Neural cell (in vitro differentiated cells): ENCODE measurements at regions not wholly inside any gene's neighbourhood (a gene's known extent, or its start where the extent isn't known, plus 50 kb on each side); places are given as distances from the start of the nearest gene placed in this dataset.
A peak's percentile ranks its signal among the peaks of the same experiment; 100 is the strongest.

Source experiments
- H2AFZ ChIP-seq: fragments of 200-600, 300-800 bp; sonication (generic), shearing (Covaris generic); 2 replicates; pipeline ENCODE4 v1.6.0; 2014; ENCODE audit warnings: low read depth, mild to moderate bottlenecking, antibody characterized with exemption, low read length, moderate library complexity
- H3F3A ChIP-seq: fragments of 200-600 bp; shearing (Covaris generic); 2 replicates; pipeline ENCODE4 v1.6.1; 2016; ENCODE audit warnings: mild to moderate bottlenecking, moderate library complexity, mixed read lengths, antibody characterized with exemption, low read length; ENCODE audit not compliant: insufficient read depth, poor library complexity, severe bottlenecking
- H3K27ac ChIP-seq: fragments of 200-600, 300-800 bp; sonication (generic), shearing (Covaris generic); 2 replicates; pipeline ENCODE4 v1.5.1; 2014; ENCODE audit warnings: mild to moderate bottlenecking, low read length, moderate library complexity
- H3K27me3 ChIP-seq: fragments of 300-800, 200-600 bp; sonication (generic), shearing (Covaris generic); 2 replicates; pipeline ENCODE4 v1.6.0; 2014; ENCODE audit warnings: mild to moderate bottlenecking, low read depth, low read length, moderate library complexity; ENCODE audit not compliant: insufficient read depth
- H3K36me3 ChIP-seq: fragments of 300-800, 200-600 bp; sonication (generic), shearing (Covaris generic); 2 replicates; pipeline ENCODE4 v1.5.1; 2014; ENCODE audit warnings: mild to moderate bottlenecking, antibody characterized with exemption, low read length, moderate library complexity; ENCODE audit not compliant: insufficient read depth
- H3K4me2 ChIP-seq: fragments of 300-800, 200-600 bp; sonication (generic), shearing (Covaris generic); 2 replicates; pipeline ENCODE4 v1.6.0; 2014; ENCODE audit warnings: mild to moderate bottlenecking, low read length
- H3K4me3 ChIP-seq: fragments of 300-800, 200-600 bp; sonication (generic), shearing (Covaris generic); 2 replicates; pipeline ENCODE4 v1.5.1; 2014; ENCODE audit warnings: mild to moderate bottlenecking, low read length, moderate library complexity
- H3K79me2 ChIP-seq: fragments of 200-600 bp; shearing (Covaris generic); replicated peaks from 2 replicates; pipeline ENCODE4 v1.6.0; 2014; ENCODE audit warnings: mild to moderate bottlenecking, low read length, moderate library complexity; ENCODE audit not compliant: insufficient read depth
- H3K9ac ChIP-seq: fragments of 300-800, 200-600 bp; sonication (generic), shearing (Covaris generic); 2 replicates; pipeline ENCODE4 v1.6.1; 2016; ENCODE audit warnings: mild to moderate bottlenecking, low read length, mixed read lengths
- H3K9me2 ChIP-seq: fragments of 200-600 bp; shearing (Covaris generic); 2 replicates; pipeline ENCODE4 v1.6.1; 2016; ENCODE audit warnings: mild to moderate bottlenecking, low read length, mixed read lengths; ENCODE audit not compliant: insufficient read depth
- H3K9me3 ChIP-seq: fragments of 200-600, 300-800 bp; sonication (generic), shearing (Covaris generic); 2 replicates; pipeline ENCODE4 v1.6.1; 2016; ENCODE audit warnings: mild to moderate bottlenecking, mixed run types, low read length, moderate library complexity, mixed read lengths
- H4K20me1 ChIP-seq: fragments of 200-600 bp; shearing (Covaris generic); 2 replicates; pipeline ENCODE4 v1.6.1; 2016; ENCODE audit warnings: mild to moderate bottlenecking, mixed run types; ENCODE audit not compliant: insufficient read depth
- EP300 ChIP-seq: fragments of 450-650 bp; conservative IDR thresholded peaks from 2 replicates; pipeline ENCODE4 v1.6.1; 2014; ENCODE audit warnings: antibody characterized with exemption, mild to moderate bottlenecking, moderate library complexity; ENCODE audit not compliant: poor library complexity, severe bottlenecking
- EZH2 ChIP-seq: fragments of 200-600, 300-800 bp; shearing (Covaris generic), sonication (generic); IDR thresholded peaks from 2 replicates; pipeline ENCODE4 v1.6.1; 2014; ENCODE audit warnings: antibody characterized with exemption, low read length, borderline replicate concordance, mild to moderate bottlenecking; ENCODE audit not compliant: insufficient read depth, poor library complexity, severe bottlenecking
- MXI1 ChIP-seq: fragments of 450-650 bp; conservative IDR thresholded peaks from 2 replicates; pipeline ENCODE4 v1.6.1; 2014; ENCODE audit warnings: antibody characterized with exemption, mild to moderate bottlenecking; ENCODE audit not compliant: poor library complexity, severe bottlenecking
- POLR2AphosphoS5 ChIP-seq: IDR thresholded peaks from 2 replicates; pipeline ENCODE4 v1.6.1; 2012
- RAD21 ChIP-seq: fragments of 450-650 bp; conservative IDR thresholded peaks from 2 replicates; pipeline ENCODE4 v1.6.1; 2014; ENCODE audit warnings: antibody characterized with exemption, mild to moderate bottlenecking, moderate library complexity
- SMC3 ChIP-seq: fragments of 450-650 bp; conservative IDR thresholded peaks from 2 replicates; pipeline ENCODE4 v1.6.1; 2014; ENCODE audit warnings: antibody characterized with exemption, mild to moderate bottlenecking, moderate library complexity; ENCODE audit not compliant: poor library complexity
- TAF1 ChIP-seq: IDR thresholded peaks from 2 replicates; pipeline ENCODE4 v1.6.1; 2012; ENCODE audit warnings: low read depth
- TF ChIP-seq, protein P1 (sequence below): IDR thresholded peaks from 2 replicates; pipeline ENCODE4 v1.6.1; 2012; ENCODE audit warnings: borderline replicate concordance
- TF ChIP-seq, protein P2 (sequence below): fragments of 450-650 bp; IDR thresholded peaks from 2 replicates; pipeline ENCODE4 v1.5.1; 2014; ENCODE audit warnings: antibody characterized with exemption, mild to moderate bottlenecking, moderate library complexity; ENCODE audit not compliant: poor library complexity, severe bottlenecking

DNA sequence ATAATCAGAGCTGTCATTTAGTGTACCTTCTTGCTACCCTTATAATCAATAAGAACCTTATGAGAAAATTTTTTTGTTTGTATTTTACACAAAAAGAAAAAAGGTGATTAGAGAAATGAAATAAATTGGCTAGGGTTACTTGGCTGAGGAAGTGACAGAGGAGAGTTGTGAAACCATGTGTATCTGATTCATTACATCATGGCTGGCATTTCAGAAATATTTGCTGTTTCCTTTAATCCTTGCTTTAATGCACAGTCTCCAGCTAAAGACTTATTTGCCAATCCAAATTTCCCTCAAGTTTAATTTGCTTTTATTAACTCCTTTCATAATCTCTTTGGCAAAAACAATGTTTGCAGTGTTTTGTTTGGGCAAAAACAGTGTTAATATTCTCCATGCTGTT lies 543.1 kb downstream of the KIF4B start:
- H4K20me1 ChIP-seq = no peaks in the 10 kb centered on the region
- no peaks in the 10 kb centered on the region for H3F3A ChIP-seq
- H2AFZ ChIP-seq = no peak overlapping the region
- H3K79me2 ChIP-seq = no peaks in the 10 kb centered on the region
- no peak overlapping the region for H3K27ac ChIP-seq
- no peaks in the 10 kb centered on the region for H3K27me3 ChIP-seq
- TF ChIP-seq RAD21 (no peak), SMC3 (no peak), POLR2AphosphoS5 (no peak)
- TF ChIP-seq, protein P1, sequence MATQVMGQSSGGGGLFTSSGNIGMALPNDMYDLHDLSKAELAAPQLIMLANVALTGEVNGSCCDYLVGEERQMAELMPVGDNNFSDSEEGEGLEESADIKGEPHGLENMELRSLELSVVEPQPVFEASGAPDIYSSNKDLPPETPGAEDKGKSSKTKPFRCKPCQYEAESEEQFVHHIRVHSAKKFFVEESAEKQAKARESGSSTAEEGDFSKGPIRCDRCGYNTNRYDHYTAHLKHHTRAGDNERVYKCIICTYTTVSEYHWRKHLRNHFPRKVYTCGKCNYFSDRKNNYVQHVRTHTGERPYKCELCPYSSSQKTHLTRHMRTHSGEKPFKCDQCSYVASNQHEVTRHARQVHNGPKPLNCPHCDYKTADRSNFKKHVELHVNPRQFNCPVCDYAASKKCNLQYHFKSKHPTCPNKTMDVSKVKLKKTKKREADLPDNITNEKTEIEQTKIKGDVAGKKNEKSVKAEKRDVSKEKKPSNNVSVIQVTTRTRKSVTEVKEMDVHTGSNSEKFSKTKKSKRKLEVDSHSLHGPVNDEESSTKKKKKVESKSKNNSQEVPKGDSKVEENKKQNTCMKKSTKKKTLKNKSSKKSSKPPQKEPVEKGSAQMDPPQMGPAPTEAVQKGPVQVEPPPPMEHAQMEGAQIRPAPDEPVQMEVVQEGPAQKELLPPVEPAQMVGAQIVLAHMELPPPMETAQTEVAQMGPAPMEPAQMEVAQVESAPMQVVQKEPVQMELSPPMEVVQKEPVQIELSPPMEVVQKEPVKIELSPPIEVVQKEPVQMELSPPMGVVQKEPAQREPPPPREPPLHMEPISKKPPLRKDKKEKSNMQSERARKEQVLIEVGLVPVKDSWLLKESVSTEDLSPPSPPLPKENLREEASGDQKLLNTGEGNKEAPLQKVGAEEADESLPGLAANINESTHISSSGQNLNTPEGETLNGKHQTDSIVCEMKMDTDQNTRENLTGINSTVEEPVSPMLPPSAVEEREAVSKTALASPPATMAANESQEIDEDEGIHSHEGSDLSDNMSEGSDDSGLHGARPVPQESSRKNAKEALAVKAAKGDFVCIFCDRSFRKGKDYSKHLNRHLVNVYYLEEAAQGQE = no peak
- TF ChIP-seq, protein P2, sequence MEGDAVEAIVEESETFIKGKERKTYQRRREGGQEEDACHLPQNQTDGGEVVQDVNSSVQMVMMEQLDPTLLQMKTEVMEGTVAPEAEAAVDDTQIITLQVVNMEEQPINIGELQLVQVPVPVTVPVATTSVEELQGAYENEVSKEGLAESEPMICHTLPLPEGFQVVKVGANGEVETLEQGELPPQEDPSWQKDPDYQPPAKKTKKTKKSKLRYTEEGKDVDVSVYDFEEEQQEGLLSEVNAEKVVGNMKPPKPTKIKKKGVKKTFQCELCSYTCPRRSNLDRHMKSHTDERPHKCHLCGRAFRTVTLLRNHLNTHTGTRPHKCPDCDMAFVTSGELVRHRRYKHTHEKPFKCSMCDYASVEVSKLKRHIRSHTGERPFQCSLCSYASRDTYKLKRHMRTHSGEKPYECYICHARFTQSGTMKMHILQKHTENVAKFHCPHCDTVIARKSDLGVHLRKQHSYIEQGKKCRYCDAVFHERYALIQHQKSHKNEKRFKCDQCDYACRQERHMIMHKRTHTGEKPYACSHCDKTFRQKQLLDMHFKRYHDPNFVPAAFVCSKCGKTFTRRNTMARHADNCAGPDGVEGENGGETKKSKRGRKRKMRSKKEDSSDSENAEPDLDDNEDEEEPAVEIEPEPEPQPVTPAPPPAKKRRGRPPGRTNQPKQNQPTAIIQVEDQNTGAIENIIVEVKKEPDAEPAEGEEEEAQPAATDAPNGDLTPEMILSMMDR = no peak
- no peak overlapping the region for H3K9ac ChIP-seq
- no peaks in the 10 kb centered on the region for H3K9me2 ChIP-seq
- H3K4me3 ChIP-seq = no peak overlapping the region
- H3K36me3 ChIP-seq = no peaks in the 10 kb centered on the region
- H3K9me3 ChIP-seq = no peaks in the 10 kb centered on the region
- no peak overlapping the region for H3K4me2 ChIP-seq

DNA sequence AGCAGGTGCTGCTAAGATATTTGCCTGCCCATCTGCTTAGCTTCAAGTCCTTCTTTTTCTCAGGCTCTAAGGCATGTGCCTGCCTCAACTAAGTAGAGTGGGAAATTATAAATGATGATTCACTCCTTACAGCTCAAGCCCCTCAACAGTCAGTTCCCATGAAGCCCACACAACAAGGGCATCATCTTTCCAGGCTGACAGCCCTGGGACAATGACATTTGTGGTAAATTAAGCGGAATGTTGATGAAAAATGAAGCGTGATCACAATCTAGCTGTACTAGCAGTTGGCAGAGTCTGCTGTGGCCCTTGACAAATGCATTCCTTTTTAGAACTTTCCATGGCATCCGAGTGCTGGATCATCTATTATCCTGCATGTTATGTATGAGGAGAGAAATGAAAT lies 548.6 kb downstream of the KIF4B start:
- no peaks in the 10 kb centered on the region for H3K9me2 ChIP-seq
- H2AFZ ChIP-seq = no peak overlapping the region
- no peaks in the 10 kb centered on the region for H3F3A ChIP-seq
- H3K9me3 ChIP-seq = no peaks in the 10 kb centered on the region
- peak overlapping the region; percentile 16 for H3K4me2 ChIP-seq
- no peak overlapping the region for H3K4me3 ChIP-seq
- H3K27me3 ChIP-seq = no peaks in the 10 kb centered on the region
- H3K36me3 ChIP-seq = no peaks in the 10 kb centered on the region
- peak overlapping the region; percentile 57 for H3K27ac ChIP-seq
- H4K20me1 ChIP-seq = no peaks in the 10 kb centered on the region
- no peak for TF ChIP-seq EZH2
- no peak for TF ChIP-seq SMC3
- no peak for TF ChIP-seq MXI1
- peak; percentile 66 for TF ChIP-seq POLR2AphosphoS5
- TF ChIP-seq, protein P1 = peak; percentile 73
- TF ChIP-seq EP300 = peak; percentile 91
- no peak for TF ChIP-seq RAD21
- TF ChIP-seq, protein P2 = no peak
- TF ChIP-seq TAF1 = no peak
- no peak overlapping the region for H3K9ac ChIP-seq
- no peaks in the 10 kb centered on the region for H3K79me2 ChIP-seq
